ENCODE measurements at regions not wholly inside any gene's neighbourhood (a gene's known extent, or its start where the extent isn't known, plus 50 kb on each side); places are given as distances from the start of the nearest gene placed in this dataset.

DNA sequence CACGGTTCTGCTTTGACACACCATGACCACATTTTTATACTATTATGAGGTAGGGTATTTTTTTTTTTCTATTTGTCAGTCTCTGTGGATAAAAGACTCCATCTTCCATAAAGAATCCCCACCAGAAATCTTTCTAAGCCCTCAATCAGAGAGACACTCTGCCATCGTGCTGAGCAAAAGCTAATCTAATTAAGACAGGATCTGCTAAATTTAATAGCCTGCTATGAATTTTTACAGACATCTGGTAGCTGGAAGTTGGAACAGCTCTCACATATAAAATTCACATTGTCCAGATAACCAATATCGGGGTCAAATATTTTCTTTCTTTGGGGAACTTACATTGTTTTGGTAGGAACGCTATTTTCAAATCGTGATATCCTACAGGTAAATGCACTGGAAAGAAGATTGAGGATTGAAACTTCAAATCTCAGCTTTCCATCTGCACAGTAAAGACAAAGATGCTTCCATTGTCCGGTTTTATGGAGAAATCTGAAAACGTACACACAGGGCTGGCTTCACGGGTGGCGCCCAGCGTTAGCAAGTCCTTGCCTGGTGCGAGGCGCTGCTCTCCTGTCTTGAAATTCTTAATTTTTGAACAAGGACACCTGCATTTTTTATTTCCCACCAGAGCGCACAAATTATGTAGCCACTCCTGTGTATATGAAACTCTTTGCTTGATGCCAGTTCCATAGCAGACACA, 573.8 kb upstream of the NOX3 start:
- no peak for DNase-seq

DNA sequence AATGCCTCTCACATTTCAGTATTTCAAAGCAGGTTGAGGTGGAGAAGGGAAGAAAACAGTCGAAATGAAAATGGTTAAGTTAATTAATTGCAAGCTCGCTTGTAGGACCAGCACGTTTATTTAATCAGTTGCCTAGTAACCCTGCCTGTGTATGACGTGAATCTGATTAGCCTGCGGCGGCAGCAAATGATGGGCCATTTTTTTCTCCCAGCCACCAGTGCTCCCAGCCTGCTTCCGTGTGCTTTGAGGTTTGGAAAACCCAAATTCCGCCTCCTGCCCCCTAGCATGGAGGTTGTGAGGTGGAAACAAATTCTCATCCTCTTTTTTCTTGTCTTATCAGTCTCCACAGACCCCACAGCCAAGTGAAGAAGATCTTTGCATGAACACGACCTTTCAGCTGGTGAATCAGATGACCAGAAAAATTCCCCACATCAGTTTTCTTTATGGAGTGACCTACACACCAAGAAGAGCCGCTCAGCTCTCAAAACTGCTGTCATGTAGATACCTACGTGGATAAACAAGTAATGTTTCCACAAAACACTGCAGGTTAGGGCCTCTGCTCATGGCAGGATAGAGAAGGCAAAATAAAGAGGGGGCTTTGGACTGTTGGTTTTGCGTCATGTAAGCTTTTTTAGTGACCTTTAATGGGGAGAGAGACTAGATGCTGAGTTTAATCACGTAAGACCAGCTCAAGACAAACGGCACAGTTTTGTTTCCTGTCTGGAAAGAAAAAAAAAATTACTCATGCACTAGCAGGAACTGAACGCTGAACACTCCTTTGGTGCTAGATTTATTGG, 572.9 kb upstream of the NOX3 start:
- no peak for DNase-seq

DNA sequence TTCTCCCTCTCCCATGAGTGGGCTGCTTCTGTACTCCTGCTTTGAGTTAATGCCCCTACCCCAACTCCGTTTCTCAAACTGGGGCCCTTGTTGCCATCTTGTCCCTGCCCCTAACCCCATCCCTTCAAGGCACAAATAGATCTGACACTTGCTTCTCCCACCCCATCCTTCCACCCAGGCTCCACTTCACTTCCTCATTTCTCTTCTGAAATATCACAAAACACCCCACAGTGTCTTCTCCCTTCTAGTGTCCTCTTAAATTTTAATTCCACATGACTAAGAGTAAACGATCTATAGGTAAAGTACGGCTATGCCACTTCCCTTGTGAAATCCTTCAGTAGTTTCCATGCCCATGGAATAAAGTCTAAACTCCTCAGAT, 571.6 kb upstream of the NOX3 start:
- no peak for DNase-seq

DNA sequence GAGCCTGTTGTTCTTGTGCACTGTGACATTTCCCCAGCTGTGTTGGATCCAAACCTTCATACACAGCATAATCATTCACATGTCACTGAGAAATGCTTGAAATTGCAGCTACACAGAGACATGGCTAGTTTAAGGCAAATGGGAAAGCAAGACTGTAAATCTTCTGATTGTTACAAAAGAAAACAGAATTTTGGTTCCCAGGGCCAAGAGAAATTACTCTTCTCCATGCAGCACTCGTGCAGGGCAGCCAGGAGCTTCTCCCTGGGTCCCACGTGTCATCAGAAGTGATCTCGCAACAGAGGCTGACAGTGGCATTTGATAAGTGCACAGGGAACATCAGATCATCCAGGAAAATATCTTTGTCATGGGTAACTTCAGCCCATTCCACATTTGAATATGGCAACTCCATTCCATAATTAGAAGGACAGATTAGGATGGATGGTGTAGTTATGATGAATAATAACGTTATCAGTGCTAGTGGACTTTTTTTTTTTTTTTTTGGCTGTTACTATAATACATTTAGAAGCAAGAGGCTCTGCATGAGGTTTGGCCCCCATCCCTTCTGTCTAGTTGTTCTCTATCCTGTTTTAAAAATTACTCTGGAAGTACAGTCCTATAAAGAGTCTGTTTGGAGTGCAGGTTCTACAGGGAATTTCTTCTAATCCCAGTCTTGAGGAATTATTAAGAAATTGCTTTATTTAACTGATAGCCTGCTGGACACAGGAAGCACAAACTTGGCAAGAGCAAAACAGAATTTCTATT, 571.0 kb upstream of the NOX3 start:
- DNase-seq, result no peak

DNA sequence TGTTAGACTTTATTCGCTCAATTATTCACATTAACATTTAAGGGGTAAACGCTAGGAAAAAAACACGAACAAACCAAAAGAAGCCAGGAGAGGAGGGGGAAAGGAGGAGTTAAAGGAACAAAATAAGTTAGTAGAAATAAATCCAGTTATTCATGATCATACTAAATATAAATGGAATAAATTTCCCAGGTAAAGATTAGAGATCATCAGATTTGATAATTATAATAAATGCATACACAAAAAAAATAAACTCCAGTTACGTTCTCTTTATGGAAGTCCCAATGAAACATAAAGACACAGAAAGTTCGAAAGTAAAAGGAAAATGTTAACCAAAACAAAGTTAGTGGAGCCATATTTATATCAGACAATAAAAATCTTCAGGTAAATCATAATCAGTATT, 568.7 kb upstream of the NOX3 start:
- DNase-seq, result no peak

DNA sequence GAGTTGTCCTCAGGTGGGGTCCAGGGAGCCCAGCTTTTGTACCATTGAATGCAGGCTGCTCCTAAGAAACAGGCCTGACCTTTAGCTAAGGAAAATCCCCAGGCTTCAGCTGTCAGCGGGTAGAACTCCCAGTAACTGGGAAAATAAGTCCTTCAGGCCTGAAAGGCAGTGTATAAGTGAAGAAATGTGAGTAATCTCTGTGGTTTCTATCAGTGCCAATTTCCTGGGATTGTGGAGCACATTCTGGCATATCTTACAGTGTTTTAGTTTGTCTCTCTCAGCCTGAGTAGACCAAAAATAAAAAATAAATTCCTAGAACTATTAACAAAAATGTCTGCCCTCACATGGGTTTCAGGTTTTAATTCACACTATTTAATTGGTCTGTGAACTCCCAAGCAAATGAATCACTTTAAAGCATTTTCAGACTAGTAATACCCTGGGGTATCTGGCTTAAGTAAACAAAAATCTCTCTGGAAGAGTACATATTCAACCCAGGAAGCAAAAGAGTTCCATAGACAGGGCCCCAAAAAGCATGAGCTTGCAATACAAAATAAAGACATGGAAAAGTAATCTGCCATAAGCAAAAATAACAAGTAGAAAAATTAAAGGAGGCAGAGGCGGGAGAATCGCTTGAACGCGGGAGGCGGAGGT, 566.2 kb upstream of the NOX3 start:
- DNase-seq, result no peak

DNA sequence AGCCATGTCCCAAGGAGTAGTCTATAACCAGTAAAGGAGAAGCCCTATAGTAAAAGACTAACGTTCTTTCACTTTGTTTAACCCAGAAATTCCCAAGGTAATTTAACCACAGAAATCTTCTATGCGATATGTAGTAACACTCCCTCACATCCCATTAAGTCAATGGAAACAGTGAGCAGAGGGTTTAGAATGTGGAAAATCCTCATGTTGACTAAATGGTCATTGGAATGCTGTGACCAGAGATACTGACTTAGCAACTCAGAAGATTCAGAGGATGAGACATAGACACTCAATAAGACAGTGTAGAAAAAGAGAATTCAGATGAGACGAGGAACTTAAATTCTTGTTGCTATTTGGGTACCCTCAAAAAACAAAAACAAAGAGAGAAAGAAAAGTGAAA, 562.2 kb upstream of the NOX3 start:
- DNase-seq, result no peak

DNA sequence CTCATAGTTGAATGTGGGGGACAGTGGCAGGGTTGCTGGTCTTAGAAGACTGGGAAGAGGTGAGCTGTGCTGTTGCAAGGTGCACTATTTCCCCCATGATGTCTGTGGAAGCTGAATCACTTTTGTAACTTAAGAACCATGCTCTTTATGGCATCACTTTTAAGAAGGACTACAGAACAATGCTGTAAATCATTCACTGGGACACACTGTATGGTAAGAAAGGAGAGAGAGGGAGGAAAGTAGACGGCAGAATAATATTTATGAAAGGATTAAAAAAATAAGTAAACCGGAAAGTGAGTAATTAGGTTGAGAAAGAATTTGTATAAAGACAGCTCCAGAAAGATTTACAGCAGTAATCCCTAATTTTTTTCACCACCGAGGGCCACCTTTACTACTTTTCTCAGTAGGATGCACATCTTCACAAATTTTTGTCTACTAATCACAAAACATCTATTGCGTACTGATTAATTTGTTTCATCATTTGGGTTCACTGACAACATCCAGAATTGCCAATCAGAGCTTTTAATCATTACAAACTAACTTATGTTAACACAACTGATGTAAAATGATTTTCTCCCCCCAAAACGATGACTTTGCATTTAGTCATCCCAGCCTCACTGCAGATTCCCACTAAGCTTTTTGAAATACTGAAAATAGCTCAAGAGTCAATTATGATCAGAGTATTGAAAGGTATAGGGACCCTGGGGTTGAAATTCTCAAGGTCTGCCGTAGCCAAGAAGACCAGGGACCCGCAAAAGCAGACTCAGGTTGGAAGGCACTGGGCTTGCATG, 560.7 kb upstream of the NOX3 start:
- no peak for DNase-seq

DNA sequence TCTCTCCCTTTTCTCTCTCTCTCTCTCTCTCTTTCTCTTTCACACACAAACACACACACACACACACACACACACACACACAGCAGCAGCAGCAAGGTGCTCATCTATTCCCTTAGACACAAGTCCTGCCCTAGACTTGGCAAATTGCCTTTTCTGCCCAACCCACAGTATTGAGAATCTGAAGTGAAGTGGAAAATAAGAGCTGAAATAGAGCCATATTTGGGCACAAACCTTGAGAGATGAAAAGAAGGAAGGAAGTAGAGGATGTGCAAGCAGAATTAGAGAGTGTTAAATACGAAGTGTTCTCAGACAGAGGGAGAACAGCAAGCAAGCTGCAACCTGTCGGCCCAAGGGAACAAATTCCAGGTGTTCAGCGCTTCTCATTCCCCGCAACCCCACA, 557.5 kb upstream of the NOX3 start:
- DNase-seq, result no peak

DNA sequence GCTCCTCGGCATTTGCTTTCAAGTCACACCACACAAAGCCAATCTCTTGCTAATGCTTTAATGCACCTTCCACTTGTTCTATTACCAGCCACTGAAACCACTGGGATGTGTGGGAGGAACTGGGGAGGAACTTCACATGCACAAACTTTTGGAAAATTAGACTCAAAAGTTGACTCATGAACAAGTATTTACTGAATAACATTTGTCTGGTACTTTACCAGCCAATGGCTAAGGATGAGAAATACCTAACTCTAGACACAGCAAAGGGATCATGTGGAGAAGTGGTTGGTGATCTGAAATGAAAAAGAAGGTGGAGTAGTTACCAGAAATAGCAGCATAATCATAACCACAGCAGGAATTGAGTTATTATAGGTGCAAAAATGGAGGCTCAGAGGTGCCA, 554.0 kb upstream of the NOX3 start:
- DNase-seq, result no peak

DNA sequence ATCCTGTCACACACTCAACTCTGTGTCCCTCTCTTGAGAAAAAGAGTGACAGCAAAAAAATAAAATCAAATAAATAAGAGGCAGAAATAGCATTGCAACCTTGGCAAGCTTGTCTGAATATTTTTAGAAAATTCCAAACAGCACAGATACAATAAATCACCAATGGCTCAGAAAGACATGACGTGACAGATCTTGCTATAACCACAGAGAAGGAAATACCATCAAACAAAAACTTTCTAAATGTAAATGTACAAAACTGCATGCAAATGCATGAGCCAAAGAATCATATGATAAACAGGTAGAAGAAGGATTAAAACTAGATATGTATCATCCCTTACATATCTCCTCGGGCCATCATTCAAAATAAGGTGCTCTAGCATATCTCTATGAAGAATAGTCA, 549.2 kb upstream of the NOX3 start:
- no peak for DNase-seq

DNA sequence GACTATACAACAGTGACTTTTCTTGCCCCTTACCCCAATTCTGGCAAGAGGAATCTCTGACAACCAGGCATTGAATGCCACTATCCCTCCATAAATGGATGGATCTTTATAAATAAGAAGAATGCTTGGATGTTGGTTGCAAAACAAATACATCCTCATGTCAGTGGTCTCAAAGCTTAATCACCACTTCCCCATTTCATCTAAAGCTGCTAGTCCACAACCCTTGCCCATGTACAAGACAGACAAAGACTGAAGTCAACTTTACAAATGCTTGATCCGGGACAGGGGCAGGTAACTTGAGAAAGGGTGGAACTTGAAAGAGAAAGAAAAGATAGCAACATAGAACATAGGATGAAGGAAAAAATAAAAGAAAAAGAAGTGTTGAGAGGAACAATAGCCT, 540.5 kb upstream of the NOX3 start:
- no peak for DNase-seq

DNA sequence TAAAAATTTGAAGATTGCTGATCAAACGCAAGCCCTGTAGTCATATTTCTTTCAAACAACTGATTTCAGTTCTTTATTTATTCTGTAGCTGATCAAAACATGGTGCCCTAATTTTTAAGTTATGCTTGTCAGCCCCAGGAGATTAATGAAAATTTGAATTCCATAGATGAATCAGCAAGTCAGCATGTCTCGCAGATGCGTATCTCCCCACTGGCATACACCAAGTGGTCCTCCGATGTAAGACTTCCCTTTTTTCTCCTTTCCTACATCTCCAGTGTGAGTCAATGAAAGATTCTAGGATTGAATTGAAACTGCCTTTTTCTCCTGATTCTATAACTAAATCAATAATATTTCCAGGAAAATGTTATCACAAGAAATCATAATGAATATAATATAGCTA, 539.6 kb upstream of the NOX3 start:
- DNase-seq, result no peak

DNA sequence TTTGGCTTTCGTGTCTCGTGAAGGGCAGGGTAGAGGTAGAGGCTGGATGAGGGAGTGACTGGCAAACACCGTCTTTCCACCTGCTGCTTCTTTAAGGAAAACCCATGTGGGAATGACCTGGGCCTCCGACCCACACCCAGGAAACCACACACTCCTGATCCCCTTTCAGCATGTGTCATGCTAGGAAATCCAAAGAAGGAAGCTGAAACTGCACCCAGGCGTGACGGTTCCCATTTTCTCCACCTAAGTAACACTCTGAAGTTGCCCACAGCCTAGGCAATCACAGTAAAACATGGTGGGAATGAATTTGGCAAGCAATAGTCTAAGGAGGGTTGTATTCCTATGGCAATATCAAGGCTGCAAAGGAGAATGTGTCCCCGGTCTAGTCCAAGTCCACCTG, 538.4 kb upstream of the NOX3 start:
- DNase-seq, result no peak

DNA sequence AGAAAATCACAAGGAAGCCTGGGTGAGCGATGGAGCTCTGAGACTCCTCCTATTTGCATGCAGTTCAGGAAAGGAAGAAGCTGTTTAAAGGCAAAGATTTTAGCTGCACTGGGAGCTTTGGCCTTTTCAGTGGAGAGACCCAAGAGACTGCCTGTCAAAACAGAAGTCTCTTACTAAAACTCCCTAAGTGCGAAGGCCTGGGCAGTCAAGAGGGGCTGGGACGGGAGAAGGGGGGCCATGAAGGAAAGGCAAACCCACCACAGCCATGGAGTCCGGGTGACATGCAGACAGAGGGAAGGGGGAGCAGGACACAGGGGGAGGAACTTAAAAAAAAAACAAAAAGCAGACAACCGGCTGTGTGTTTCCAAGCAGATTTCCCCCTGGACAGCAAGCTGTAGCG, 537.6 kb upstream of the NOX3 start:
- DNase-seq, result no peak

DNA sequence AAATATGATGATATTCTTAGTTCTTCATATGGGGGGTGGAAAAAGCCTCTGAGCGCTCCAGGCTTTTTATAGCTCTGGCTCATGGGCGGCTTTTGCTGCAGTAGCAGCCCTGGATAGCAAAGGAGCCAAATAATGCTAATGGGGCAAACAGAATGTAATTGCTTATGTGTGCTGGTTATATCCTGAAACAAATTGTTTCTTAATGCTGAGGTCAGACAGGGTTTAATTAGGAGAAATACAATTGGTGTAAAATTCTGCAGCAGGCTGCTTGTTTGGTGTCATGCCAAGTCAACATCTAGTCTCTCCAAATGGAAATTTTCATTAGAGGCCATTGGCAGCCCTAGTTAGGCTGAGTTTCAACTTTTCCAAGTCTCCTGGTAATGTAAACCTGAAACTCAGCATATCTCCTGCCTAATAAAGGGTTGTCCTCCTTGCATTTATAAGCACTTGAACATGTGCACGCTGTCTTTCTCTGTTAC, 530.1 kb upstream of the NOX3 start:
- no peak for DNase-seq

DNA sequence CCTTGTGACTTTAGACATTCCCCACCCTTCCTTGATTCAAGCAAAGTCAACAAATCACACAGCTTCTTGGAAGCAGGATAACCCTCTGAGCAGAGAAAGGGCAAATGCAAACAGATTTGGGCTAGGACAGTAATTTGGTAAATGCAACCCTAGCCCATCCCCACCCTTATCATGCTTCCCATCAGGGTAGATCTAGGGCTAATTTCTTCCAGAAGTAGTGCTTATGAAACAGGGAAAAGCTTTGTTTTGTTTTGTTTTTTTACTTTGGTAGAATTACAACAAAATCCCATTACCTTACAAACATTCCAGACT, 525.1 kb upstream of the NOX3 start:
- DNase-seq, result no peak

DNA sequence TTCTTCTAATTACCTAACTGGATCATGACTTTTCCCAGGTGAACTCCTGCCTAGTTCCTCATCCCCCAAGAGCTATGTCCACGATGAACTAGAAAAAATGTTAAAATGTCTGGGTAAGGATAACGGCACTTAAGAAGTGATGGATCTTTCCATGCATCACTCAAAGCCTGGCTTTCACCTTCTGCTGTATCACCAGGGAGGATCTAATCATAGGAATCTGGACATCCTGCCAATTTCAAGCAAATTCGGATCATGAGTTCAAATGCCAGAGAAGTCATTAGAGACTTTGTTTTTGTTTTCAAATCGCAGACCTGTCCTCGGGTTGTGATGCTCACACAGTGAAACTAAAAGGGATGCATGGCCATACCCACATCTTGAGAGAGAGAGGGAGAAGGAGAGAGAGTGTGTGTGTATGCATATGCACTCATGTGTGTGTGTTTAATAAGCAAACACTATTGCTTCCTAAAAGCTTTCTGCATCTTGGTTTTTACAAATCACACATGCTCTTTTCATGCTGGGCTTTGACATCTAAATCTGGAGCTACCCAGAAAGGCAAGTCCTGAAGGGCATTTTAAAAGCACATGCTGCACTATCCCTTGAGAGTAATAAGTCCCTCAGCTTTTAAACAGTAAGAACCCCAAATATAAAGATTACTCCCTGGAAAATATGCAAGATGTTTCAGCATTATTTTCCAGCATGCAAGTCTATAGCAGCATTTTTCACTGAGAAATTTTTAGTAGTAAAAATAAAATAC, 524.6 kb upstream of the NOX3 start:
- no peak for DNase-seq

DNA sequence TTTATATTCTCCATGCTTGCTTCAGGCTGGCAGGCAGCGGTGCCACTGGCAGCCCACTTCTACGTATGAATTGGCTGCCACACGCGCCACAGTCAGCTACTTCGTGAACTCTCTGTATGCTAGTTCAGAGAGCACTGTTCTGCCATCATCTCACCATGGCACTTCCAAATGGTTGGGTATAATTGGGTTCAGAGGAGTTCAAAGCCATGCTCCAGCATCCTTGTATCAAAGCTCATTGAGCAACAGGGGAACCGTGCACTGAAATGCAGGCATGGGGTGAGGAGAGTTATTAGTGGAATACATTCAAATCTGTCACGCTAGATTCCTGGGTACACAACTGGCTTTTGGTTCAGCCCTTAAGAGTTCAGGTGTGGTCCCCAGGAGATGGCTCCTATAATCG, 519.9 kb upstream of the NOX3 start:
- DNase-seq, result no peak

DNA sequence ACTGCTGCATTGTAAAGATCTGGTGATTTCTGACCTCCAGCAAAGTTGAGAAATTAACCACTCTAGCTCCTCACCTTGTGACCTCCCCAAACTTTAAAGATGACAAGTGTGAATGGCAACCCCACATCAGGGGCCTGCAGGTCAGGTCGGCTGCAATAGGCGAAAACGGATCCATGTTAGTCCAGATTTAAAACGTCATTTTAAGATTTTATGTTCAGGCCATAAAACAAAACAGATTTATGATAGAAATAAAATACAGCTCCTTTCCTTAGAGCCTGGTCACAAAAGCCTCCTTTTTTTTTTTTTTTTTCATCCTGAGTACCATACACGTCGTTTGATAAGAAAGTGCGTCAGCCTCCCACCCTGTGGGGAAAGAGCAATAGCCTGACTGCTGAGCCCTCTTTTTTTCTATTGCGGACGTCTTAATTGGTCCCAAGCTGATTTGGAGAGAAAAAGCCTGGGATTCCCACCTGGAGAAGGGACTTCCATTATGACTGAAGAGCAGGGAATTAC, 519.2 kb upstream of the NOX3 start:
- no peak for DNase-seq

DNA sequence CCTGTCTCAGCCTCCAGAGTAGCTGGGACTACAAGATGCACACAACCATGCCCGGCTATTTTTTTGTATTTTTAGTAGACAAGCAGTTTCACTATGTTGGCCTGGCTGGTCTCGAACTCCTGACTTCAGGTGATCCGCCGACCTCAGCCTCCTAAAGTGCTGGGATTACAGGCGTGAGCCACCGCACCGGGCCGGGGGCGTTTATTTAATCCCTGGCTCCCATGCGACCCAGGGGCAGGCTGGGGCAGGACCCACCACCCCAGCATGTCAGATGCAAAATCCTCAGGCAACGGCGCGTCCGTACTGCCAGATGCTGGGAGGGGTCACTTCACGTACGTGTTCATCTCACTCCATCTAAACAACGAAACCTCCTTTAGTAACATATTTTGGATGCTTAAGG, 518.7 kb upstream of the NOX3 start:
- DNase-seq, result no peak
